IMR-90 (cell line): ENCODE measurements at regions not wholly inside any gene's neighbourhood (a gene's known extent, or its start where the extent isn't known, plus 50 kb on each side); places are given as distances from the start of the nearest gene placed in this dataset.

Experiments used
- ATAC-seq: fragments of 200-7000 bp; cut with Tn5 transposase; 2 replicates; pipeline ENCODE4 v1.9.1; 2020; ENCODE audit warnings: low read depth, mild to moderate bottlenecking, moderate library complexity
- BruUV-seq: library from RNA; stranded (reverse); fragments of 400-500 nt; replicated peaks from 2 replicates; lab custom pipeline; 2021; lab: Mats Ljungman, UMichigan
- CTCF ChIA-PET: fragments of 300-600 bp; formaldehyde crosslinking; extraction: SDS; loops from one replicate; lab custom pipeline; 2021; ENCODE audit warnings: antibody characterized with exemption; lab: Yijun Ruan, JAX
- POLR2A ChIA-PET: fragments of 300-600 bp; sonication (Branson Sonifier 250); formaldehyde crosslinking; loops from one replicate; lab custom pipeline; 2022; ENCODE audit warnings: antibody characterized with exemption; ENCODE audit not compliant: unreplicated experiment; lab: Charles Lee
- DNase-seq: peaks from one replicate; pipeline ENCODE4 v3.0.0; 2013
- H2AFZ ChIP-seq: replicated peaks from 2 replicates; pipeline ENCODE3; 2013; ENCODE audit warnings: low read length, mild to moderate bottlenecking; ENCODE audit not compliant: poor library complexity
- H2AK5ac ChIP-seq: 2 replicates; pipeline ENCODE4 v1.6.1; 2013; ENCODE audit warnings: low read depth, low read length, inconsistent platforms
- H2AK9ac ChIP-seq: replicated peaks from 2 replicates; pipeline ENCODE3; 2013; ENCODE audit warnings: mild to moderate bottlenecking, low read depth, low read length, moderate library complexity; ENCODE audit not compliant: poor library complexity
- H2BK120ac ChIP-seq: 2 replicates; pipeline ENCODE4 v1.6.1; 2013; ENCODE audit warnings: low read depth, low read length, inconsistent platforms
- H2BK15ac ChIP-seq: 3 replicates; pipeline ENCODE4 v1.6.1; 2013; ENCODE audit warnings: low read depth, low read length, inconsistent platforms
- H2BK20ac ChIP-seq: 2 replicates; pipeline ENCODE4 v1.6.1; 2013; ENCODE audit warnings: low read depth, mild to moderate bottlenecking, inconsistent platforms, low read length, moderate library complexity
- H2BK5ac ChIP-seq: 2 replicates; pipeline ENCODE4 v1.6.1; 2013; ENCODE audit warnings: mild to moderate bottlenecking, low read depth, low read length, inconsistent platforms; ENCODE audit not compliant: poor library complexity, severe bottlenecking
- H3K14ac ChIP-seq: replicated peaks from 2 replicates; pipeline ENCODE4 v1.6.1; 2013; ENCODE audit warnings: low read depth, low read length, inconsistent platforms
- H3K18ac ChIP-seq: 2 replicates; pipeline ENCODE4 v1.6.1; 2013; ENCODE audit warnings: low read depth, low read length, control low read depth
- H3K23ac ChIP-seq: 2 replicates; pipeline ENCODE4 v1.6.1; 2013; ENCODE audit warnings: low read depth, low read length, inconsistent platforms
- H3K27ac ChIP-seq: 2 replicates; pipeline ENCODE4 v1.5.1; 2013; ENCODE audit warnings: mild to moderate bottlenecking, control low read depth, low read length; ENCODE audit not compliant: insufficient read depth
- H3K27me3 ChIP-seq: 2 replicates; pipeline ENCODE4 v1.6.1; 2013; ENCODE audit warnings: low read length; ENCODE audit not compliant: control insufficient read depth, insufficient read depth
- H3K36me3 ChIP-seq: 2 replicates; pipeline ENCODE4 v1.6.1; 2013; ENCODE audit warnings: low read length, mixed read lengths; ENCODE audit not compliant: control insufficient read depth, insufficient read depth
- H3K4ac ChIP-seq: 2 replicates; pipeline ENCODE4 v1.6.1; 2013; ENCODE audit warnings: low read depth, low read length, inconsistent platforms
- H3K4me1 ChIP-seq: 2 replicates; pipeline ENCODE4 v1.6.1; 2013; ENCODE audit warnings: low read length, mixed read lengths; ENCODE audit not compliant: control insufficient read depth, insufficient read depth
- H3K4me2 ChIP-seq: 2 replicates; pipeline ENCODE4 v1.6.1; 2013; ENCODE audit warnings: low read depth, mild to moderate bottlenecking, control low read depth, low read length, moderate library complexity
- H3K4me3 ChIP-seq: 2 replicates; pipeline ENCODE4 v1.5.1; 2013; ENCODE audit warnings: low read depth, mild to moderate bottlenecking, control low read depth, low read length, moderate library complexity; ENCODE audit not compliant: insufficient read depth
- H3K56ac ChIP-seq: 2 replicates; pipeline ENCODE4 v1.6.1; 2013; ENCODE audit warnings: low read length, inconsistent platforms; ENCODE audit not compliant: insufficient read depth; ENCODE audit errors: extremely low read depth
- H3K79me1 ChIP-seq, 2 experiments: 2 replicates each; pipeline ENCODE4 v1.6.1; 2013; ENCODE audit warnings: low read length in 2 of 2, inconsistent platforms in 1 of 2, low read depth in 1 of 2
- H3K9ac ChIP-seq: 2 replicates; pipeline ENCODE4 v1.6.1; 2013; ENCODE audit warnings: low read depth, low read length, control low read depth
- H3K9me1 ChIP-seq: 2 replicates; pipeline ENCODE4 v1.6.1; 2013; ENCODE audit warnings: low read length, inconsistent platforms; ENCODE audit not compliant: insufficient read depth
- H3K9me3 ChIP-seq: 2 replicates; pipeline ENCODE4 v1.6.1; 2013; ENCODE audit warnings: low read length; ENCODE audit not compliant: control insufficient read depth, insufficient read depth
- H4K20me1 ChIP-seq: 2 replicates; pipeline ENCODE4 v1.6.1; 2013; ENCODE audit warnings: low read length, inconsistent platforms; ENCODE audit not compliant: insufficient read depth
- H4K5ac ChIP-seq: 2 replicates; pipeline ENCODE4 v1.6.1; 2013; ENCODE audit warnings: mild to moderate bottlenecking, low read depth, low read length, control low read depth
- H4K8ac ChIP-seq, 2 experiments: 2 replicates each; pipeline ENCODE4 v1.6.1; 2013; ENCODE audit warnings: low read depth in 2 of 2, low read length in 2 of 2, control low read depth in 1 of 2, inconsistent platforms in 1 of 2
- H4K91ac ChIP-seq: 2 replicates; pipeline ENCODE4 v1.6.1; 2013; ENCODE audit warnings: low read depth, low read length, inconsistent platforms; ENCODE audit not compliant: insufficient read depth
- BHLHE40 ChIP-seq: fragments of 150-350 bp; IDR thresholded peaks from 2 replicates; pipeline ENCODE4 v1.6.1; 2016; ENCODE audit warnings: mild to moderate bottlenecking, low read depth, low read length
- CEBPB ChIP-seq: IDR thresholded peaks from 2 replicates; pipeline ENCODE4 v1.6.1; 2012; ENCODE audit warnings: low read depth, low read length, improper control_type of control experiment
- CHD1 ChIP-seq: IDR thresholded peaks from 2 replicates; pipeline ENCODE4 v1.6.1; 2012; ENCODE audit warnings: low read depth, low read length, improper control_type of control experiment
- CTCF ChIP-seq: conservative IDR thresholded peaks from 2 replicates; pipeline ENCODE4 v1.5.1; 2012; ENCODE audit warnings: mild to moderate bottlenecking, low read depth, low read length, improper control_type of control experiment
- ELK1 ChIP-seq: fragments of 150-350 bp; IDR thresholded peaks from 2 replicates; pipeline ENCODE4 v1.6.1; 2016; ENCODE audit warnings: low read depth, mild to moderate bottlenecking, low read length, moderate library complexity, borderline replicate concordance
- MAFK ChIP-seq: IDR thresholded peaks from 2 replicates; pipeline ENCODE4 v1.6.1; 2012; ENCODE audit warnings: low read depth, low read length, improper control_type of control experiment
- MAZ ChIP-seq: IDR thresholded peaks from 2 replicates; pipeline ENCODE4 v1.6.1; 2012; ENCODE audit warnings: low read depth, mild to moderate bottlenecking, low read length, improper control_type of control experiment, moderate library complexity, borderline replicate concordance
- RAD21 ChIP-seq: IDR thresholded peaks from 2 replicates; pipeline ENCODE4 v1.6.1; 2012; ENCODE audit warnings: low read length, improper control_type of control experiment
- RCOR1 ChIP-seq: IDR thresholded peaks from 2 replicates; pipeline ENCODE4 v1.6.1; 2012; ENCODE audit warnings: mild to moderate bottlenecking, low read length, improper control_type of control experiment; ENCODE audit not compliant: insufficient replicate concordance
- RFX5 ChIP-seq: IDR thresholded peaks from 2 replicates; pipeline ENCODE4 v1.8.0; 2012; ENCODE audit warnings: low read depth, mild to moderate bottlenecking, low read length, moderate library complexity
- SMC3 ChIP-seq: fragments of 150-350 bp; IDR thresholded peaks from 2 replicates; pipeline ENCODE4 v1.6.1; 2016; ENCODE audit warnings: low read depth, mild to moderate bottlenecking, antibody characterized with exemption, low read length, moderate library complexity
- WGBS, 2 experiments: methylation state at CpG; one replicate each; pipeline versions ENCODE4 v1.1.5 to v1.1.7; 2013; ENCODE audit warnings: missing lambda C conversion rate in 2 of 2; ENCODE audit not compliant: insufficient read length in 1 of 2; ENCODE audit errors: extremely low coverage in 2 of 2; 5-methylcytosine and 5-hydroxymethylcytosine counted together
- dilution Hi-C: fragments of 300-500 bp; cut with HindIII; formaldehyde crosslinking; loops from one replicate; pipeline ENCODE4 v1.14.3; 2018; ENCODE audit warnings: low sequenced_read_pairs; ENCODE audit not compliant: unreplicated experiment
- in situ Hi-C: fragments of 300-500 bp; cut with MboI; formaldehyde crosslinking; loops from 3 replicates; pipeline ENCODE4 v1.14.3; 2019; ENCODE audit warnings: low sequenced_read_pairs, inconsistent platforms, mixed read lengths
- intact Hi-C: fragments of 100-400 bp; cut with micrococcal nuclease; formaldehyde crosslinking; loops from 2 replicates; pipeline ENCODE4 v1.10.0; 2022

GRCh38 chr1:106615473-106615872 lies 441.0 kb upstream of the PRMT6 start:
- CTCF ChIA-PET: no interaction called here
- no peak overlapping the region for H3K56ac ChIP-seq
- H4K8ac ChIP-seq: no peak overlapping the region
- in situ Hi-C loops: no loop called here
- no peak overlapping the region for H2AK9ac ChIP-seq
- H3K4me3 ChIP-seq: no peak overlapping the region
- ATAC-seq: no peak
- H3K27me3 ChIP-seq: no peaks in the 10 kb centered on the region
- no peaks in the 10 kb centered on the region for H3K36me3 ChIP-seq
- H4K20me1 ChIP-seq: no peaks in the 10 kb centered on the region
- H2BK120ac ChIP-seq: no peak overlapping the region
- no peak overlapping the region for H2AK5ac ChIP-seq
- H4K91ac ChIP-seq: no peak overlapping the region
- dilution Hi-C loops: no loop called here
- no peak for DNase-seq
- intact Hi-C loops: no loop called here
- peaks cover 11% of the 10 kb centered on the region; the same call in 1 of the 2 replicates for H3K9me3 ChIP-seq
- no peaks in the 10 kb centered on the region for H3K4me1 ChIP-seq
- POLR2A ChIA-PET: no interaction called here
- TF ChIP-seq CEBPB (no peak), CHD1 (no peak), CTCF (no peak), RFX5 (no peak), SMC3 (no peak), MAZ (no peak), BHLHE40 (no peak), RAD21 (no peak), MAFK (no peak), ELK1 (no peak), RCOR1 (no peak)
- H3K9ac ChIP-seq: no peak overlapping the region
- no peak overlapping the region for H3K14ac ChIP-seq
- no peak overlapping the region for H3K4me2 ChIP-seq
- no peak overlapping the region for H2BK15ac ChIP-seq
- no peak overlapping the region for H3K18ac ChIP-seq
- H2AFZ ChIP-seq: no peak overlapping the region
- H3K79me1 ChIP-seq: no peaks in the 10 kb centered on the region
- H3K9me1 ChIP-seq: no peaks in the 10 kb centered on the region
- no peak overlapping the region for H2BK5ac ChIP-seq
- H3K23ac ChIP-seq: no peak overlapping the region
- no peak overlapping the region for H3K27ac ChIP-seq
- no peak overlapping the region for H3K4ac ChIP-seq
- WGBS, 2 experiments: no CpG with 5 or more reads among the region's 2 CpGs
- H2BK20ac ChIP-seq: no peak overlapping the region
- H4K5ac ChIP-seq: no peak overlapping the region
- no TSS peak for BruUV-seq
